Vagina (tissue), 2 donors: ENCODE measurements at regions not wholly inside any gene's neighbourhood (a gene's known extent, or its start where the extent isn't known, plus 50 kb on each side); places are given as distances from the start of the nearest gene placed in this dataset.

ENCODE experiments used
- DNase-seq, 2 donors: peaks; one replicate each; pipeline ENCODE4 v3.0.0-alpha.2; 2017; ENCODE audit errors: extremely low spot score in 2 of 2
- H3K27ac ChIP-seq: fragments of 200-600 bp; sonication (generic); one replicate; pipeline ENCODE4 v1.5.1; 2019
- H3K27me3 ChIP-seq: fragments of 200-600 bp; sonication (generic); one replicate; pipeline ENCODE4 v1.5.1; 2019
- H3K36me3 ChIP-seq, 2 donors: fragments of 200-600 bp; sonication (generic); one replicate each; pipeline ENCODE4 v1.5.1; 2017 to 2019
- H3K4me1 ChIP-seq: fragments of 200-600 bp; sonication (generic); one replicate; pipeline ENCODE4 v1.5.1; 2019
- H3K4me3 ChIP-seq, 2 donors: fragments of 200-600 bp; sonication (generic); 1 replicate in 1 of 2; 2 replicates in 1 of 2; pipeline ENCODE4 v1.5.1; 2016 to 2019
- H3K9me3 ChIP-seq: fragments of 200-600 bp; sonication (generic); one replicate; pipeline ENCODE4 v1.5.1; 2019
- CTCF ChIP-seq, 3 experiments: fragments of 450-650 bp in 2 of 3; fragments of 200-600 bp in 1 of 3; sonication (generic) in 1 of 3; IDR thresholded peaks; one replicate each; pipeline ENCODE4 v1.5.1; 2017 to 2019; ENCODE audit warnings: antibody characterized with exemption in 3 of 3, mild to moderate bottlenecking in 2 of 3, moderate library complexity in 2 of 3
- POLR2A ChIP-seq, 2 donors: fragments of 450-650 bp; IDR thresholded peaks; one replicate each; pipeline ENCODE4 v1.6.1; 2017; ENCODE audit warnings: antibody characterized with exemption in 2 of 2, mild to moderate bottlenecking in 2 of 2, moderate library complexity in 2 of 2
- POLR2AphosphoS5 ChIP-seq, 2 donors: sonication (generic); formaldehyde crosslinking; IDR thresholded peaks; one replicate each; pipeline ENCODE4 v1.9.0; 2017; ENCODE audit warnings: antibody characterized with exemption in 2 of 2, mild to moderate bottlenecking in 2 of 2, low read depth in 1 of 2; ENCODE audit not compliant: insufficient read depth in 1 of 2
- intact Hi-C: fragments of 100-400 bp; cut with DNase I; formaldehyde crosslinking; loops from one replicate; pipeline ENCODE4 v1.15.1; 2023

- Histone ChIP-seq H3K27me3 (no peaks in the 10 kb centered on the region), H3K27ac (no peak overlapping the region), H3K36me3 (no peaks in the 10 kb centered on the region), H3K4me1 (no peaks in the 10 kb centered on the region), H3K4me3 (no peak overlapping the region), H3K9me3 (no peaks in the 10 kb centered on the region)
- no peak for DNase-seq
- TF ChIP-seq CTCF (IDR thresholded peaks at IDR 0.05) (no peak), POLR2AphosphoS5 (IDR thresholded peaks at IDR 0.05; ENCODE audit: insufficient read depth in 1 of 2, low read depth in 1 of 2) (no peak), POLR2A (IDR thresholded peaks at IDR 0.05) (no peak)
- intact Hi-C loops, result no loop called here
Observed at GRCh38 chrX:99782516-99783040, 627.5 kb downstream of the PCDH19 start.

- H3K36me3 ChIP-seq, result no peaks in the 10 kb centered on the region
- DNase-seq, result peak in 1 of 2 donors; percentile 79
- H3K27me3 ChIP-seq, result no peaks in the 10 kb centered on the region
- TF ChIP-seq POLR2A (IDR thresholded peaks at IDR 0.05) (no peak), CTCF (IDR thresholded peaks at IDR 0.05) (no peak), POLR2AphosphoS5 (IDR thresholded peaks at IDR 0.05; ENCODE audit: insufficient read depth in 1 of 2, low read depth in 1 of 2) (no peak)
- no peak overlapping the region for H3K27ac ChIP-seq
- H3K4me3 ChIP-seq, result no peak overlapping the region
- no peaks in the 10 kb centered on the region for H3K4me1 ChIP-seq
- no peaks in the 10 kb centered on the region for H3K9me3 ChIP-seq
- intact Hi-C loops, result no loop called here
Observed at GRCh38 chrX:99777912-99778311, 632.2 kb downstream of the PCDH19 start.

GRCh38 chrX:99761731-99762130 is 648.3 kb downstream of the PCDH19 start:
- Histone ChIP-seq H3K4me1 (no peaks in the 10 kb centered on the region), H3K27ac (no peak overlapping the region), H3K4me3 (no peak overlapping the region), H3K27me3 (no peaks in the 10 kb centered on the region), H3K36me3 (no peaks in the 10 kb centered on the region), H3K9me3 (no peaks in the 10 kb centered on the region)
- intact Hi-C loops, result no loop called here
- no peak for TF ChIP-seq POLR2AphosphoS5 (IDR thresholded peaks at IDR 0.05; ENCODE audit: insufficient read depth in 1 of 2, low read depth in 1 of 2)
- TF ChIP-seq CTCF (IDR thresholded peaks at IDR 0.05), result no peak
- no peak for TF ChIP-seq POLR2A (IDR thresholded peaks at IDR 0.05)
- DNase-seq, result no peak

- intact Hi-C loops, result no loop called here
- DNase-seq, result no peak
- Histone ChIP-seq H3K27me3 (no peaks in the 10 kb centered on the region), H3K27ac (no peak overlapping the region), H3K4me1 (no peaks in the 10 kb centered on the region), H3K9me3 (no peaks in the 10 kb centered on the region), H3K36me3 (no peaks in the 10 kb centered on the region), H3K4me3 (no peak overlapping the region)
- no peak for TF ChIP-seq POLR2AphosphoS5 (IDR thresholded peaks at IDR 0.05; ENCODE audit: insufficient read depth in 1 of 2, low read depth in 1 of 2)
- no peak for TF ChIP-seq POLR2A (IDR thresholded peaks at IDR 0.05)
- TF ChIP-seq CTCF (IDR thresholded peaks at IDR 0.05), result no peak
Observed at GRCh38 chrX:99752776-99753175, 657.3 kb downstream of the PCDH19 start.

GRCh38 chrX:99750721-99751120 is 659.4 kb downstream of the PCDH19 start:
- no peaks in the 10 kb centered on the region for H3K27me3 ChIP-seq
- H3K4me3 ChIP-seq, result no peak overlapping the region
- H3K9me3 ChIP-seq, result no peaks in the 10 kb centered on the region
- no peak overlapping the region for H3K27ac ChIP-seq
- no peaks in the 10 kb centered on the region for H3K4me1 ChIP-seq
- H3K36me3 ChIP-seq, result no peaks in the 10 kb centered on the region
- no peak for DNase-seq
- intact Hi-C loops, result no loop called here
- no peak for TF ChIP-seq CTCF (IDR thresholded peaks at IDR 0.05)
- TF ChIP-seq POLR2AphosphoS5 (IDR thresholded peaks at IDR 0.05; ENCODE audit: insufficient read depth in 1 of 2, low read depth in 1 of 2), result no peak
- no peak for TF ChIP-seq POLR2A (IDR thresholded peaks at IDR 0.05)
